ENCODE measurements at regions not wholly inside any gene's neighbourhood (a gene's known extent, or its start where the extent isn't known, plus 50 kb on each side); places are given as distances from the start of the nearest gene placed in this dataset.
A peak's percentile ranks its signal among the peaks of the same experiment; 100 is the strongest.
"Not testable (repeated sequence)": the region's sequence is repeated elsewhere in the genome, so short reads cannot be mapped to it uniquely, and the experiment has no call there.

DNA sequence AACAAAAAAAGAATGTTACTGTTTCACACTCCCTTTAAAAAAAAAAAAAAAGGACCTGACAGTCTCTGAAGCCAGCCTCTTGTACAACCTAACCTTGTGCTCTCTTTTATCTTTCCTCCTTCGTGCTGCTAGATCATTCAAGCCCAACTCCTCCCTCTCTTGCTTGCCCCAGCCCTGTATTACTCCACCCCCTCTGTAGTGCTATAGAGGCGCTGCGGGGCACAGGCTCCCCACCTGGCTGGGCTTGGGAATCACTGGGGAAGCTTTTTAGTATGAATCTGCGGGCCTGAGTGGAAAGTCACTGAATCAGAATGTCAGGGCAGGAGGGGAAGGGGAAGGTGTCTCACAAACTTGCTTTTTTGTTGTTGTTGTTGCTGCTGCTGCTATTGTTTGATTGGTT, 383.7 kb upstream of the CAMK1G start:
- H3K4me3 Mint-ChIP-seq (ENCODE audit: unreplicated experiment) = no peak overlapping the region
- H3K27ac Mint-ChIP-seq (ENCODE audit: unreplicated experiment) = no peak overlapping the region
- peaks cover 26% of the 10 kb centered on the region for H3K9me3 Mint-ChIP-seq (ENCODE audit: low read depth)
- TF ChIP-seq CTCF (IDR thresholded peaks at IDR 0.05) = no peak
- DNase-seq (ENCODE audit: low spot score) = no peak
- peaks cover 6% of the 10 kb centered on the region for H3K36me3 Mint-ChIP-seq (ENCODE audit: low read depth)
- peaks cover 33% of the 10 kb centered on the region for H3K27me3 Mint-ChIP-seq (ENCODE audit: low read depth)
- no peaks in the 10 kb centered on the region for H3K4me1 Mint-ChIP-seq (ENCODE audit: low read depth)

DNA sequence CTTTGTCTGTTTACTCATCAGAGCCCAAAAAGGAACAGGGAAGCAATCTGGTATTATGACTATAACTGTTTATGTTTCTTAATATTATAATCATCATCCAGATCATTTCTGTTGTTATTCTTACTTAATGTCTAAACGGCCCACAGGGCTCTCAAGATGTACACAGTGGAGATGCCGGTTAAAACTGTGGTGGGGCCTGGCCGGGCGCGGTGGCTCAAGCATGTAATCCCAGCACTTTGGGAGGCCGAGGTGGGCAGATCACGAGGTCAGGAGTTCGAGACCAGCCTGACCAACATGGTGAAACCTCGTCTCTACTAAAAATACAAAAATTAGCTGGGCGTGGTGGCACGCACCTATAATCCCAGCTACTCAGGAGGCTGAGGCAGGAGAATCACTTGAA, 381.2 kb upstream of the CAMK1G start:
- not testable (repeated sequence) for H3K4me1 Mint-ChIP-seq (ENCODE audit: low read depth); H3K36me3 Mint-ChIP-seq (ENCODE audit: low read depth); H3K4me3 Mint-ChIP-seq (ENCODE audit: unreplicated experiment); H3K9me3 Mint-ChIP-seq (ENCODE audit: low read depth); H3K27ac Mint-ChIP-seq (ENCODE audit: unreplicated experiment); DNase-seq (ENCODE audit: low spot score)
- peaks cover 51% of the 10 kb centered on the region for H3K27me3 Mint-ChIP-seq (ENCODE audit: low read depth)

DNA sequence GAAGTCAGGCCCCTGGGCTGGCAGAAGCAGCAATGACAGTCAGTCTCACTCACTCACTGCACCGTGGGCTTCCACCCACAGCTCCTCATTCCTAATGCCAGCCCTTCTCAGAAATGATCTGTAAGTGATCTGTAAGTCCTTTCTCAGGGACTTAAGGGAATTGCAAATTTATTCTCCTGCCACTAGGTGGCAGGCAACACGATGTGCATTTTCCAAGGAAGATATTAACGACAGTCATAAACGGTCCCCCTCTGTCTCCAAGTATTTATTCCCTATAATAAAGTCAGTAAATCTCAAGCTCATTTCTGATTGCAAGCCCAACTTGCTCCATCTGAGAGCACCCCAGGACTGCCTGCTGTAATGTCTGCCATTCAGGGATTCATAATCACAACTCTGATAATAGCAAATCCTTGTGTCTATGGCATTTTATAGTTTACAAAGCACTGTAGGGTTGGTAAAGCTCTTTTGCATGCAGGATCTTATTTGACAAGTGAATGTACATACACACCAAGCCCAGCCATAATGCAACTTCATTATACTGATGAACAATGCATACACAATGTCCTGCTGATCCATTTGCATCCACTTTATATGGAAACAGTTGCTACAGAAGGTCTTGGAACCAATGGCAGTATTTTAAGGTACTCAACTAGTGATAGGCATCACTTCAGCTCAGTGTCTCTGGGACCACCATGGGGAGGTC, 380.5 kb upstream of the CAMK1G start:
- H3K9me3 Mint-ChIP-seq (ENCODE audit: low read depth) = no peaks in the 10 kb centered on the region
- no peak for DNase-seq (ENCODE audit: low spot score)
- H3K27ac Mint-ChIP-seq (ENCODE audit: unreplicated experiment) = no peak overlapping the region
- peaks cover 57% of the 10 kb centered on the region for H3K27me3 Mint-ChIP-seq (ENCODE audit: low read depth)
- no peaks in the 10 kb centered on the region for H3K36me3 Mint-ChIP-seq (ENCODE audit: low read depth)
- H3K4me1 Mint-ChIP-seq (ENCODE audit: low read depth) = peaks cover 8% of the 10 kb centered on the region
- TF ChIP-seq CTCF (IDR thresholded peaks at IDR 0.05) = peak; percentile 85
- no peak overlapping the region for H3K4me3 Mint-ChIP-seq (ENCODE audit: unreplicated experiment)

GRCh38 chr1:209203533-209203895, 380.0 kb upstream of the CAMK1G start:
- Mint-ChIP-seq H3K4me1 (ENCODE audit: low read depth) (peaks cover 8% of the 10 kb centered on the region), H3K4me3 (ENCODE audit: unreplicated experiment) (no peak overlapping the region), H3K27ac (ENCODE audit: unreplicated experiment) (no peak overlapping the region), H3K9me3 (ENCODE audit: low read depth) (no peaks in the 10 kb centered on the region), H3K36me3 (ENCODE audit: low read depth) (no peaks in the 10 kb centered on the region), H3K27me3 (ENCODE audit: low read depth) (peaks cover 51% of the 10 kb centered on the region)
- TF ChIP-seq CTCF (IDR thresholded peaks at IDR 0.05) = no peak
- no peak for DNase-seq (ENCODE audit: low spot score)

GRCh38 chr1:209205039-209205438, 378.5 kb upstream of the CAMK1G start:
- peaks cover 49% of the 10 kb centered on the region for H3K27me3 Mint-ChIP-seq (ENCODE audit: low read depth)

More at GRCh38 chr1:209205039-209205438, 378.5 kb upstream of the CAMK1G start:
- H3K9me3 Mint-ChIP-seq (ENCODE audit: low read depth) = no peaks in the 10 kb centered on the region
- no peak for DNase-seq (ENCODE audit: low spot score)
- no peak for TF ChIP-seq CTCF (IDR thresholded peaks at IDR 0.05)
- H3K4me3 Mint-ChIP-seq (ENCODE audit: unreplicated experiment) = no peak overlapping the region
- H3K4me1 Mint-ChIP-seq (ENCODE audit: low read depth) = peaks cover 8% of the 10 kb centered on the region
- H3K36me3 Mint-ChIP-seq (ENCODE audit: low read depth) = no peaks in the 10 kb centered on the region
- no peak overlapping the region for H3K27ac Mint-ChIP-seq (ENCODE audit: unreplicated experiment)
